ENCODE measurements at regions not wholly inside any gene's neighbourhood (a gene's known extent, or its start where the extent isn't known, plus 50 kb on each side); places are given as distances from the start of the nearest gene placed in this dataset.

DNA sequence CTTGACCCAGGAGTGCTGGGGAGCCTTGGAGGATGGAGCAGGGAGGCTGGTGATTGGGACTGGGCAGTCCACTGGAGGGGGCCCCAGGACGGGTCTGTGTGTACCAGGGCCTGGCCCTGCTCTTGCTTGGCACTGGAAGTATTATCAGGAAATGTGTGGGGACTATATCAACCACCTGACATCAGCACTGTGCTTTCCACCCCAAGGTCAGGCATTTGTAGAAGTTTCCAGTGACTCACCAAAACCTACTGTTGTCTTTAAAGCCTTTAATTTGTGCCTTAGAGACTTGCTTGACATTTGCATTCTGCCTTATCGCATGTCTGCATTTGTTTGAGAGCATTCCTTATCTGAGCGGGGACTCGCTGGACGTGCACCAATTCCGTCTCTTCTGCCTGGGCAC is 323.1 kb downstream of the FOXL1 start:
- H3K4me1 ChIP-seq (ENCODE audit: control insufficient read depth in 1 of 2, low read depth in 2 of 2), result peaks cover 0 to 12% of the 10 kb centered on the region in 2 donors
- no peaks in the 10 kb centered on the region for H3K27me3 ChIP-seq (replicated peaks; ENCODE audit: insufficient read depth)
- H3K27ac ChIP-seq, result no peak overlapping the region
- H3K4me3 ChIP-seq, result no peak overlapping the region
- TF ChIP-seq, protein P1, sequence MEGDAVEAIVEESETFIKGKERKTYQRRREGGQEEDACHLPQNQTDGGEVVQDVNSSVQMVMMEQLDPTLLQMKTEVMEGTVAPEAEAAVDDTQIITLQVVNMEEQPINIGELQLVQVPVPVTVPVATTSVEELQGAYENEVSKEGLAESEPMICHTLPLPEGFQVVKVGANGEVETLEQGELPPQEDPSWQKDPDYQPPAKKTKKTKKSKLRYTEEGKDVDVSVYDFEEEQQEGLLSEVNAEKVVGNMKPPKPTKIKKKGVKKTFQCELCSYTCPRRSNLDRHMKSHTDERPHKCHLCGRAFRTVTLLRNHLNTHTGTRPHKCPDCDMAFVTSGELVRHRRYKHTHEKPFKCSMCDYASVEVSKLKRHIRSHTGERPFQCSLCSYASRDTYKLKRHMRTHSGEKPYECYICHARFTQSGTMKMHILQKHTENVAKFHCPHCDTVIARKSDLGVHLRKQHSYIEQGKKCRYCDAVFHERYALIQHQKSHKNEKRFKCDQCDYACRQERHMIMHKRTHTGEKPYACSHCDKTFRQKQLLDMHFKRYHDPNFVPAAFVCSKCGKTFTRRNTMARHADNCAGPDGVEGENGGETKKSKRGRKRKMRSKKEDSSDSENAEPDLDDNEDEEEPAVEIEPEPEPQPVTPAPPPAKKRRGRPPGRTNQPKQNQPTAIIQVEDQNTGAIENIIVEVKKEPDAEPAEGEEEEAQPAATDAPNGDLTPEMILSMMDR (IDR thresholded peaks at IDR 0.05), result no peak
- DNase-seq (ENCODE audit: low spot score) (no peak), ATAC-seq (ENCODE audit: insufficient number of reproducible peaks, low FRiP score, low read depth) (no peak)
- H3K36me3 ChIP-seq, result no peaks in the 10 kb centered on the region
- no peaks in the 10 kb centered on the region for H3K9me3 ChIP-seq

DNA sequence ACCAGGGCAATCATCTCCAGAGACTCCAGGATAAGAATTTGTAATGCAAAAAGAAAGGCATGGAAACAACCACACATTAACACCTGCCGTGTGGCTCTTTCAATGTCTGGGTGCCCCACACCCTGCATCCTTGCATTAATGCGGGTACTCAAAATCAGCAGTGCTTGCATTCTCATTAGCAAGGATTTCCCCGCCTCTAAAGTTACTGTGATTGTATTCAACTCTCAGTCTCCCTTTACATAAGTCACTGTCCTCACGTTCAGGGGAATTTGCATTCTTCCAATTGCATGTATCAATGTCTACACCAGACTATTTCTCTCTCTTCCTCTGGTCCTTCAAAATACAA is 324.3 kb downstream of the FOXL1 start:
- no peaks in the 10 kb centered on the region for H3K36me3 ChIP-seq
- H3K4me1 ChIP-seq (ENCODE audit: control insufficient read depth in 1 of 2, low read depth in 2 of 2), result peaks cover 0 to 12% of the 10 kb centered on the region in 2 donors
- TF ChIP-seq, protein P1 (IDR thresholded peaks at IDR 0.05), result no peak
- no peak overlapping the region for H3K27ac ChIP-seq
- DNase-seq (ENCODE audit: low spot score), result no peak
- no peaks in the 10 kb centered on the region for H3K9me3 ChIP-seq
- no peaks in the 10 kb centered on the region for H3K27me3 ChIP-seq (replicated peaks; ENCODE audit: insufficient read depth)
- no peak for ATAC-seq (ENCODE audit: insufficient number of reproducible peaks, low FRiP score, low read depth)
- no peak overlapping the region for H3K4me3 ChIP-seq

DNA sequence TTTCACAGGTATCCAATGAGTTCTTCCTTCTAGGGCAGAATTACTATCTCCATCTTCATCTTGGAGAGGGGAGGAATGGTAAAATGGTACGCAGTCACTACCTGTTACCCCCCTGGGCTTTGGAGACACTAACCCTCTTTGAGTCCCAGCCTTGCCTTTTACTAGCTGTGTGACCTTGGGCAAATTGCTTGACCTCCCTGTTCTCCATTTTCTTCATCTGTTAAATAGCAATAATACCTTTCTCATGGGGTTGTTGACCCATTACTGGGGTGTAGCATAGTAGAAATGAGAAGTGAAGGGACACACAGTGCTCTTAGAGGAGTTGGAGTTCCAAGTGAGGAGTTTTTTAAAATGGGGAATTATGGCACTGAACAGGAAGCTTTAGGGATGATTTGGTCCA is 324.7 kb downstream of the FOXL1 start:
- H3K4me1 ChIP-seq (ENCODE audit: control insufficient read depth in 1 of 2, low read depth in 2 of 2), result peaks cover 0 to 12% of the 10 kb centered on the region in 2 donors
- TF ChIP-seq, protein P1 (IDR thresholded peaks at IDR 0.05), result no peak
- ATAC-seq (ENCODE audit: insufficient number of reproducible peaks, low FRiP score, low read depth) (no peak), DNase-seq (ENCODE audit: low spot score) (no peak)
- H3K27ac ChIP-seq, result no peak overlapping the region
- no peaks in the 10 kb centered on the region for H3K9me3 ChIP-seq
- no peaks in the 10 kb centered on the region for H3K36me3 ChIP-seq
- H3K4me3 ChIP-seq, result no peak overlapping the region
- no peaks in the 10 kb centered on the region for H3K27me3 ChIP-seq (replicated peaks; ENCODE audit: insufficient read depth)

DNA sequence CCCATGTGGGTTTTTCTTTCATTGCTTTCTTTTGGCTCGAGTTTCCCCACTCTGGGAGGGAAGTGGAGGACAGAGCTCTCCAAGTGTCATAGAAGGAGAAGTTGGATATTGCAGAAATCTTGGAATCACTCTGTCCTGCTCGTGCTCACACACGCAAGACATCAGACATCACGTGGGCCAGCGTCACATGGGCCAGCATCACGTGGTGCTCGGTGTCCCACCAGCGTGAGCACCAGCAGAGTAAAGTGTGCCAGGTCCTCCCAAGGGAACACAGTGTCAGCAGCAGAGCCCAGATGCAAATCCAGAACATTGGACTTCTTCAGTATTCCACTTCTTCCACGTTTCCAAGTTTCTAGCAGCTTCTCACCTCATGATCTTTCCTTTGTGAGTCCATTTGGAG is 327.0 kb downstream of the FOXL1 start:
- Histone ChIP-seq H3K27me3 (replicated peaks; ENCODE audit: insufficient read depth) (no peaks in the 10 kb centered on the region), H3K9me3 (no peaks in the 10 kb centered on the region), H3K36me3 (no peaks in the 10 kb centered on the region), H3K4me3 (no peak overlapping the region), H3K4me1 (ENCODE audit: control insufficient read depth in 1 of 2, low read depth in 2 of 2) (peaks cover 0 to 12% of the 10 kb centered on the region in 2 donors), H3K27ac (no peak overlapping the region)
- no peak for DNase-seq (ENCODE audit: low spot score)
- no peak for ATAC-seq (ENCODE audit: insufficient number of reproducible peaks, low FRiP score, low read depth)
- TF ChIP-seq, protein P1 (IDR thresholded peaks at IDR 0.05), result no peak

DNA sequence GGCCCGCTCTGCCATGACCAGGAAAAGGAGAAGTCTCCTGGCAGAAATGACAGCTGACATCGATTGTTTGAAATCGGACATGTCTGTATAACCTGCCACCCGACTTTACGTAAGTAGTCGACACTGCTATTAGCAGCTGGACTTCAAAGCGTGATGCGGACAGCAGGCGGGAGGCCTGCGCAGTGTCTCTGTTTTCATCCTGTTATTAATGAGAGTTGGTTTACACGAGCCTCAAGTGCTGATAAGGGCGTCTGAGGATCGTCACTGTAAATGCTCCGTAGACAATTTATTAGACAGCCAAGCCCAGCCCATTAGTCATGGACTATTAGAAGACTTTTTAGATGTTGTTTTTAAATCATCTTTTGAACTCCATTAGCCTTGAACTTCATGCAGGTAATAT is 328.3 kb downstream of the FOXL1 start:
- H3K4me3 ChIP-seq, result no peak overlapping the region
- no peaks in the 10 kb centered on the region for H3K9me3 ChIP-seq
- DNase-seq (ENCODE audit: low spot score), result no peak
- TF ChIP-seq, protein P1 (IDR thresholded peaks at IDR 0.05), result no peak
- no peak overlapping the region for H3K27ac ChIP-seq
- no peak for ATAC-seq (ENCODE audit: insufficient number of reproducible peaks, low FRiP score, low read depth)
- H3K4me1 ChIP-seq (ENCODE audit: control insufficient read depth in 1 of 2, low read depth in 2 of 2), result peaks cover 0 to 12% of the 10 kb centered on the region in 2 donors
- H3K36me3 ChIP-seq, result no peaks in the 10 kb centered on the region
- no peaks in the 10 kb centered on the region for H3K27me3 ChIP-seq (replicated peaks; ENCODE audit: insufficient read depth)

Measured in thoracic aorta (tissue), 2 donors.